ENCODE measurements at regions not wholly inside any gene's neighbourhood (a gene's known extent, or its start where the extent isn't known, plus 50 kb on each side); places are given as distances from the start of the nearest gene placed in this dataset.

- TF ChIP-seq, protein P1, sequence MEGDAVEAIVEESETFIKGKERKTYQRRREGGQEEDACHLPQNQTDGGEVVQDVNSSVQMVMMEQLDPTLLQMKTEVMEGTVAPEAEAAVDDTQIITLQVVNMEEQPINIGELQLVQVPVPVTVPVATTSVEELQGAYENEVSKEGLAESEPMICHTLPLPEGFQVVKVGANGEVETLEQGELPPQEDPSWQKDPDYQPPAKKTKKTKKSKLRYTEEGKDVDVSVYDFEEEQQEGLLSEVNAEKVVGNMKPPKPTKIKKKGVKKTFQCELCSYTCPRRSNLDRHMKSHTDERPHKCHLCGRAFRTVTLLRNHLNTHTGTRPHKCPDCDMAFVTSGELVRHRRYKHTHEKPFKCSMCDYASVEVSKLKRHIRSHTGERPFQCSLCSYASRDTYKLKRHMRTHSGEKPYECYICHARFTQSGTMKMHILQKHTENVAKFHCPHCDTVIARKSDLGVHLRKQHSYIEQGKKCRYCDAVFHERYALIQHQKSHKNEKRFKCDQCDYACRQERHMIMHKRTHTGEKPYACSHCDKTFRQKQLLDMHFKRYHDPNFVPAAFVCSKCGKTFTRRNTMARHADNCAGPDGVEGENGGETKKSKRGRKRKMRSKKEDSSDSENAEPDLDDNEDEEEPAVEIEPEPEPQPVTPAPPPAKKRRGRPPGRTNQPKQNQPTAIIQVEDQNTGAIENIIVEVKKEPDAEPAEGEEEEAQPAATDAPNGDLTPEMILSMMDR (IDR thresholded peaks at IDR 0.05; ENCODE audit: insufficient read depth, low read length) = no peak
- TF ChIP-seq POLR2AphosphoS5 (IDR thresholded peaks at IDR 0.05; ENCODE audit: low read depth) (no peak), GABPA (IDR thresholded peaks at IDR 0.05; ENCODE audit: low read depth) (no peak), SPI1 (IDR thresholded peaks at IDR 0.05; ENCODE audit: borderline replicate concordance, low read depth) (no peak)
- TF ChIP-seq, protein P2, sequence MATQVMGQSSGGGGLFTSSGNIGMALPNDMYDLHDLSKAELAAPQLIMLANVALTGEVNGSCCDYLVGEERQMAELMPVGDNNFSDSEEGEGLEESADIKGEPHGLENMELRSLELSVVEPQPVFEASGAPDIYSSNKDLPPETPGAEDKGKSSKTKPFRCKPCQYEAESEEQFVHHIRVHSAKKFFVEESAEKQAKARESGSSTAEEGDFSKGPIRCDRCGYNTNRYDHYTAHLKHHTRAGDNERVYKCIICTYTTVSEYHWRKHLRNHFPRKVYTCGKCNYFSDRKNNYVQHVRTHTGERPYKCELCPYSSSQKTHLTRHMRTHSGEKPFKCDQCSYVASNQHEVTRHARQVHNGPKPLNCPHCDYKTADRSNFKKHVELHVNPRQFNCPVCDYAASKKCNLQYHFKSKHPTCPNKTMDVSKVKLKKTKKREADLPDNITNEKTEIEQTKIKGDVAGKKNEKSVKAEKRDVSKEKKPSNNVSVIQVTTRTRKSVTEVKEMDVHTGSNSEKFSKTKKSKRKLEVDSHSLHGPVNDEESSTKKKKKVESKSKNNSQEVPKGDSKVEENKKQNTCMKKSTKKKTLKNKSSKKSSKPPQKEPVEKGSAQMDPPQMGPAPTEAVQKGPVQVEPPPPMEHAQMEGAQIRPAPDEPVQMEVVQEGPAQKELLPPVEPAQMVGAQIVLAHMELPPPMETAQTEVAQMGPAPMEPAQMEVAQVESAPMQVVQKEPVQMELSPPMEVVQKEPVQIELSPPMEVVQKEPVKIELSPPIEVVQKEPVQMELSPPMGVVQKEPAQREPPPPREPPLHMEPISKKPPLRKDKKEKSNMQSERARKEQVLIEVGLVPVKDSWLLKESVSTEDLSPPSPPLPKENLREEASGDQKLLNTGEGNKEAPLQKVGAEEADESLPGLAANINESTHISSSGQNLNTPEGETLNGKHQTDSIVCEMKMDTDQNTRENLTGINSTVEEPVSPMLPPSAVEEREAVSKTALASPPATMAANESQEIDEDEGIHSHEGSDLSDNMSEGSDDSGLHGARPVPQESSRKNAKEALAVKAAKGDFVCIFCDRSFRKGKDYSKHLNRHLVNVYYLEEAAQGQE (IDR thresholded peaks at IDR 0.05; ENCODE audit: insufficient replicate concordance, low read depth) = no peak
Measured at GRCh38 chr14:53534841-53535240, 381.7 kb upstream of the DDHD1 start.

All from HL-60 (cell line).